GM19455 (cell line): ENCODE measurements at regions not wholly inside any gene's neighbourhood (a gene's known extent, or its start where the extent isn't known, plus 50 kb on each side); places are given as distances from the start of the nearest gene placed in this dataset.
"Not testable (repeated sequence)": the region's sequence is repeated elsewhere in the genome, so short reads cannot be mapped to it uniquely, and the experiment has no call there.

Experiments used
- ATAC-seq: cut with Tn5 transposase; IDR thresholded peaks from one replicate; pipeline ENCODE4 v1.9.1; 2021; ENCODE audit not compliant: unreplicated experiment

DNA sequence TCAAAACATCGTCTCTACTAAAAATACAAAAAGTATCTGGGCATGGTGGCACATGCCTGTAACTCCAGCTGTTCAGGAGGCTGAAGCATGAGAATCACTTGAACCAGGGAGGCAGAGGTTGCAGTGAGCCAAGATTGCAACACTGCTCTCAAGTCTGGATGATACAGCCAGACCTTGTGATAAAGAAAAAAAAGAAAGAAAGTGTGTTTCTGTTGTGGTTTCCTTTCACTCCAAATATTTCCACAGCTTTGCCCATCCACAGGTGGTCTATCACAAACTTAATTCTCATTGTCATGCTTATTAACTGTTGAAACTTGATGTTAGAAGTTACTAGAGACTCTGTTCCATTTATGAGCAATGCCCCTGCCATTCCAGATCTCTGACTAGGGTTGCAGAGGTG, 316.0 kb upstream of the SEMA3C start:
- ATAC-seq = no peak

GRCh38 chr7:81233208-81233940, 314.5 kb upstream of the SEMA3C start:
- no peak for ATAC-seq

DNA sequence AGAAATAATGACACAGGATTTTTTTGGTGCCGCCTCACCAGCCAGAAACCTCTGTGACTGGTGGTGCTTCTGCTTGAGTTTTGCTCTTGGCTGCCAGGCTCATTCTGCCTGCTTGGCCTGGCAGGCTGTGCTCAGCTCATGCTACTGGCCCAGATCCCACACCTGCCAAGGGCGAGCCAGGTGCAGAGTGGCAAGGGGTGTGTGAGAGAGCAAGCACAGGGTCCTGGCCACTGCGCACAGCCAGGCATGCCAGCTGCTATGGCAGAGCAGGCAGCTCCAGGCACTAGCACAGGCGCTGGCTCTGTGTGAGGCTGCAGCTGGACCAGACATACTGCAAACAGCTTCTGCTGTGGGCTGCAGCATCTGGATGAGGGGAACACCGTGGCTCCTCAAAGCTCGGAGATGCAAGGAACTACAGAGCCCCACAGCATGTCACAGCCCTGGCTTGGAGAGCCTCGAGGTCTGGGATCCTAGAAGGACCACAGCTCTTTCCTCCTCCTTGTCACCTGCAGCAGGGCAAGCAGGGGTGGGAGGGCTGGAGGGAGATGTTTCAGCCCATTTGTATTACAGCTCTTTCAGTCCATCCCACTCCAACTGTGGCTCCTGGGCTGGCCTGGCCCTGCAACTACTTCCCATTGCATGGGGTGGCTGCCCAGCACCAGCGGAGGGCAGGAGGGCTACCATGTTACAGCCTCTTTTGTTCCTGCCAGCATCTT, 313.4 kb upstream of the SEMA3C start:
- no peak for ATAC-seq

GRCh38 chr7:81231301-81231838, 312.5 kb upstream of the SEMA3C start:
- ATAC-seq = no peak

DNA sequence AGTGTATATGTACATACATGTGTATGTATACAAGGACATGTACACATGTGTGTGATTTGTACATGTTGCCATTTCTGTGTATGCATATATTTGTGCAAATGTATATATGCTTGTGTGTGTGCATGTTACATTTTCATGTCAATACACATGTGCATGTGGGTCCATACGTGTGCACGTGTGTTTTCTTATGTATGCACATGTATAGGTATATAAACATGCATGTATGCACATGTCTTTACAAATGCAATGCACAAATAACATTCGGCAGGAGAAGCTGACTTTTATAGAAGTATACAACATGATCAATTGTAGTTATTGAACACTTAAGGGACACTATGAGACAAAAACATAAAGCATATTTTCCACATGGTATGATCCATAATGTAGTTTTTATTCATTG, 307.4 kb upstream of the SEMA3C start:
- no peak for ATAC-seq

GRCh38 chr7:81222692-81223091, 303.8 kb upstream of the SEMA3C start:
- not testable (repeated sequence) for ATAC-seq

DNA sequence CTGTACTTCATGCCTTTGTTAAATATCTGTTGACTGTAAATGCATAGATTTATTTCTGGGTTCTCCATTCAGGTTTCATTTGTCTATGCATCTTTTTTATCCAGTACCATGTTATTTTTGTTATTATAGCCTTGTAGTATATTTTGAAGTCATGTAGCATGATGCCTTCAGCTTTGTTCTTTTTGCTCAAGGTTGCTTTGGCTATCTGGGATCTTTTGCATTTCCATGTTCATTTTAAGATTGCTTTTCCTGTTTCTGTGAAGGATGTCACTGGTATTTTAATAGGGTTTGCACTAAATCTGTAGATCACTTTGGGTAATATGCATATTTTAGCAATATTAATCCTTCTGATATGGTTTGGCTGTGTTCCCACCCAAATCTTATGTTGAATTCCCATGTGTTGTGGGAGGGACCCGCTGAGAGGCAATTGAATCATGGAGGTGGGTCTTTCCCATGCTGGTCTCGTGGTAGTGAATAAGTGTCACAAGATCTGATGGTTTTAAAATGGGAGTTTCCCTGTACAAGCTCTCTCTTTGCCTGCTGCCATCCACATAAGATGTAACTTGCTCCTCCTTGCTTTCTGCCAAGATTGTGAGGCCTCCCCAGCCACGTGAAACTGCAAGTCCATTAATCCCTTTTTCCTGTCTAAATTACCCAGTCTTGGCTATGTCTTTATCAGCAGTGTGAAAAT, 302.8 kb upstream of the SEMA3C start:
- no peak for ATAC-seq

DNA sequence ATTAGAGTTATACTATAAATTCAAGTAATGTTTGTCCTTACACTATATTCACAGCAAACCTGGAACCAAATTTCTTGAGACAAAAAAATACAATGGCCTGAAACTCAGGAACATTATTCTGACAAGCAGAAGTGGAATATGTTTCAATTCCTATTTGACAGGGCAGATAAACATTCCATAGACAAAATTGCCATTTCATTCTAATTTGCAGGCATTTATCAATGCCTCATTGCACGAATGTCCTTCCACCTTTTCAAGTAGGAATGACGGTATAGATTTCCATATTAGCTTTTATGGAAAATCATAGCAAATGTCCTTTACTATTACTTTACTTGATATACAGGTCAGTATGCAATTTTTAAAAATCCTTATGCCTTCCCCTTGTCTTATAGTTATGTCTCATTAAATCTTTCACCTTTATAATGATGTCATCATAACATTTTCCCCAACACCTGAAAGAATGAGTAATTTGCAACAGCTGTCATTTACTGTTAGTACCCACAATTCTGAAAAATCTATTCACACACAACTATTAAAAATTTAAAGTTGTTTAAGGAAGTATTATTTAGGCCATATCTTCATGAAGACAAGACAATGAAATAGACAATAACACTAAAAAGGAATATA, 299.7 kb upstream of the SEMA3C start:
- ATAC-seq = no peak

GRCh38 chr7:81213394-81213793, 294.5 kb upstream of the SEMA3C start:
- no peak for ATAC-seq

DNA sequence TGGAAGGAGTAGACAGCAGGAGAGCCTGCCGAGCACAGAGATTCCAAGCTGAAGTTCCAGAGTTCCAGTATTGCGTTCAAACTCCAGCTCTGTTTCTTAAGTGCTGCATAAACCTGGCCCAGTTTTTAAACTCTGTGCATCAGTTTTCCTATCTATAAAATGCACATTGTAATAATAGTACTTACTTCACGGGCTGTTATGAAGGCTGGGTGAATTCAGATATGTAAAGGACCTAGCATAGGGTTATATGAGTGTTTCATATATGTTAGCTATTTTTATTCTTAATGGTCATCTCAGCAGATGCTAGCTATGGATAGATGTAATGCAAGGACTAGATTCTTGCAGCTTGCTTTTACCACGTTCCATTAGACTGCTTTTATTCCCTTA, 293.1 kb upstream of the SEMA3C start:
- no peak for ATAC-seq

- ATAC-seq = no peak
These were observed 292.5 kb upstream of the SEMA3C start for GRCh38 chr7:81211204-81211933.

GRCh38 chr7:81210137-81211064, 291.6 kb upstream of the SEMA3C start:
- no peak for ATAC-seq

- no peak for ATAC-seq
These were observed 290.2 kb upstream of the SEMA3C start for GRCh38 chr7:81209059-81209458.

- ATAC-seq = no peak
These were observed 288.9 kb upstream of the SEMA3C start for GRCh38 chr7:81207801-81208200.

- no peak for ATAC-seq
These were observed 288.0 kb upstream of the SEMA3C start for GRCh38 chr7:81206667-81207360.

GRCh38 chr7:81206217-81206616, 287.4 kb upstream of the SEMA3C start:
- no peak for ATAC-seq

DNA sequence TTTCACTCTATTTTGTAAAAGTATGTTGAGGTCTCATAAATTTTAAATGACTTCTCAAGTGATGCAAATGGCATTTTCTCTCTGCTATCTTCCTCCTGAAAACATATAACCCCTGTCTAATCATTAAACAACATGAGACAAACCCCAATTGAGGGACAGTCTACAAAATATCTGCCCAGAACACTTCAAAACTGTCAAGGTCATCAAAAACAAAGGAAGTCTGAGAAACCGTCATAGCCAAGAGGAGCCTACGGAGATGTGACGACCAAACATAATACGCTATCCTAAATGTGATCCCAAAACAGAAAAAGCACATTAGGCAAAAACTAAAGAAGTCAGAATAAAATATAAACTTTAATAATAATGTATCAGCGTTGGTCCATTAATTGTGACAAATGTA, 282.3 kb upstream of the SEMA3C start:
- no peak for ATAC-seq

DNA sequence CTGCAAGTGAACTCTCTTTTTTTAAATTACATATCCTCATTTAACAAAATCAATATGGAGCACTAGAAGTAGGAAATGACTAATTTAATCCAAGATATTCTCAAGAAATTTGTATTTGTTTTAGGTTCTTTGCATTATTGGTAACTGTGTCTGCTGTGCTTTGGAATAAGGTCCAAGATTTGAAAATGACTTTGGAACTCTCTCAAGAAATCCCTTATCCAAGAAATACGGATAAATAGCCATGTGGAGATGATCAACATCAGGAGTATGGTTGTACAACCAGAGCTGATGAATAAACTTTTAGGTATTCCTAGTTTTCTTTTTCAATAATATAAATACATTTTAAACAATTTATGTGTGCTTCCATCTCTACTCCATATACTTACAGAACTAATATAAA, 279.9 kb upstream of the SEMA3C start:
- no peak for ATAC-seq

- no peak for ATAC-seq
These were observed 278.4 kb upstream of the SEMA3C start for GRCh38 chr7:81197266-81197665.
